HEK293 (cell line): ENCODE measurements at regions not wholly inside any gene's neighbourhood (a gene's known extent, or its start where the extent isn't known, plus 50 kb on each side); places are given as distances from the start of the nearest gene placed in this dataset.

Experiments
- CTCF ChIA-PET: fragments of 350-600 bp; formaldehyde crosslinking; extraction: SDS; loops from one replicate; lab custom pipeline; 2021; ENCODE audit warnings: antibody characterized with exemption; lab: Yijun Ruan, JAX
- POLR2A ChIA-PET: fragments of 300-600 bp; formaldehyde crosslinking; extraction: SDS; loops from one replicate; lab custom pipeline; 2020; ENCODE audit warnings: antibody characterized with exemption, inconsistent platforms; lab: Yijun Ruan, JAX
- H3K27ac ChIP-seq: fragments of 200-500 bp; sonication (Bioruptor generic); 2 replicates; pipeline ENCODE4 v1.5.1; 2014; ENCODE audit warnings: low read depth, low read length, control low read depth, inconsistent platforms; ENCODE audit errors: extremely low read depth
- H3K36me3 ChIP-seq, 2 experiments: fragments of 200-500 bp in 1 of 2; sonication (Bioruptor generic) in 1 of 2; 1 replicate in 1 of 2; 2 replicates in 1 of 2; pipeline ENCODE4 v1.5.1; 2014 to 2017; ENCODE audit warnings: inconsistent platforms in 2 of 2, low read length in 2 of 2; ENCODE audit not compliant: control insufficient read depth in 2 of 2, insufficient read depth in 1 of 2
- H3K4me1 ChIP-seq: fragments of 200-500 bp; sonication (Bioruptor generic); 2 replicates; pipeline ENCODE4 v1.5.1; 2014; ENCODE audit warnings: mild to moderate bottlenecking, low read length, inconsistent platforms; ENCODE audit not compliant: control insufficient read depth, insufficient read depth
- H3K4me3 ChIP-seq: 2 replicates; pipeline ENCODE4 v1.5.1; 2011; ENCODE audit warnings: low read depth, mild to moderate bottlenecking, control low read depth, low read length, moderate library complexity
- H3K9me3 ChIP-seq: fragments of 200-500 bp; sonication (Bioruptor generic); 2 replicates; pipeline ENCODE4 v1.5.1; 2014; ENCODE audit warnings: low read depth, low read length, inconsistent platforms; ENCODE audit not compliant: control insufficient read depth, insufficient read depth
- ELK4 ChIP-seq: IDR thresholded peaks from 2 replicates; pipeline ENCODE4 v1.6.1; 2011; ENCODE audit warnings: mild to moderate bottlenecking, low read depth, low read length, borderline replicate concordance
- HOXC10 ChIP-seq: sonication (generic); formaldehyde crosslinking; IDR thresholded peaks from 2 replicates; pipeline ENCODE4 v1.8.1; 2023; ENCODE audit warnings: mild to moderate bottlenecking, missing genetic modification reagents
- TRIM28 ChIP-seq: IDR thresholded peaks from 2 replicates; pipeline ENCODE4 v1.6.1; 2011; ENCODE audit warnings: low read length, control low read depth, borderline replicate concordance
- ZNF146 ChIP-seq: fragments of 450-650 bp; formaldehyde crosslinking; IDR thresholded peaks from 2 replicates; pipeline ENCODE4 v1.5.1; 2016; ENCODE audit warnings: missing biosample characterization, missing genetic modification characterization
- ZNF169 ChIP-seq: fragments of 450-650 bp; formaldehyde crosslinking; IDR thresholded peaks from 2 replicates; pipeline ENCODE4 v1.5.1; 2016; ENCODE audit warnings: missing biosample characterization, missing genetic modification characterization
- ZNF19 ChIP-seq: fragments of 450-650 bp; formaldehyde crosslinking; IDR thresholded peaks from 2 replicates; pipeline ENCODE4; 2016; ENCODE audit warnings: missing biosample characterization, missing genetic modification characterization, low read depth
- ZNF214 ChIP-seq: fragments of 450-650 bp; formaldehyde crosslinking; IDR thresholded peaks from 2 replicates; pipeline ENCODE4 v1.5.1; 2017; ENCODE audit warnings: missing biosample characterization, mild to moderate bottlenecking, missing genetic modification characterization, borderline replicate concordance
- ZNF221 ChIP-seq: fragments of 450-650 bp; formaldehyde crosslinking; IDR thresholded peaks from 2 replicates; pipeline ENCODE4 v1.5.1; 2017; ENCODE audit warnings: missing biosample characterization, missing genetic modification characterization, borderline replicate concordance
- ZNF266 ChIP-seq: fragments of 450-650 bp; formaldehyde crosslinking; IDR thresholded peaks from 2 replicates; pipeline ENCODE4 v1.5.1; 2016; ENCODE audit warnings: missing biosample characterization, missing genetic modification characterization, low read depth
- ZNF274 ChIP-seq, 2 experiments: fragments of 200-500 bp in 1 of 2; fragments of 450-650 bp in 1 of 2; sonication (Bioruptor generic) in 1 of 2; formaldehyde crosslinking in 1 of 2; IDR thresholded peaks; 2 replicates each; pipeline versions ENCODE4 v1.5.1 to v1.6.1; 2014 to 2016; ENCODE audit warnings: borderline replicate concordance in 1 of 2, inconsistent platforms in 1 of 2, low read length in 1 of 2, missing biosample characterization in 1 of 2, missing genetic modification characterization in 1 of 2
- ZNF324 ChIP-seq: fragments of 450-650 bp; formaldehyde crosslinking; IDR thresholded peaks from 2 replicates; pipeline ENCODE4 v1.5.1; 2016; ENCODE audit warnings: missing biosample characterization, missing genetic modification characterization
- ZNF501 ChIP-seq: fragments of 450-650 bp; formaldehyde crosslinking; IDR thresholded peaks from 2 replicates; pipeline ENCODE4 v1.5.1; 2016; ENCODE audit warnings: missing biosample characterization, missing genetic modification characterization
- ZNF510 ChIP-seq: fragments of 450-650 bp; formaldehyde crosslinking; IDR thresholded peaks from 2 replicates; pipeline ENCODE4 v1.5.1; 2018; ENCODE audit warnings: mild to moderate bottlenecking, missing genetic modification characterization, missing biosample characterization; ENCODE audit not compliant: insufficient replicate concordance
- ZNF560 ChIP-seq: fragments of 450-650 bp; formaldehyde crosslinking; IDR thresholded peaks from 2 replicates; pipeline ENCODE4 v1.5.1; 2017; ENCODE audit warnings: missing biosample characterization, missing genetic modification characterization, borderline replicate concordance
- ZNF658 ChIP-seq: fragments of 450-650 bp; formaldehyde crosslinking; IDR thresholded peaks from 2 replicates; pipeline ENCODE4; 2016; ENCODE audit warnings: missing biosample characterization, missing genetic modification characterization
- ZNF677 ChIP-seq: fragments of 450-650 bp; IDR thresholded peaks from 2 replicates; pipeline ENCODE4 v1.5.0; 2018; ENCODE audit warnings: missing biosample characterization, mild to moderate bottlenecking, missing genetic modification characterization, moderate library complexity
- ZNF792 ChIP-seq: fragments of 450-650 bp; formaldehyde crosslinking; IDR thresholded peaks from 2 replicates; pipeline ENCODE4 v1.5.1; 2016; ENCODE audit warnings: missing biosample characterization, missing genetic modification characterization
- ZNF843 ChIP-seq: fragments of 450-650 bp; formaldehyde crosslinking; IDR thresholded peaks from 2 replicates; pipeline ENCODE4 v1.5.1; 2016; ENCODE audit warnings: missing biosample characterization, missing genetic modification characterization
- ZSCAN30 ChIP-seq: fragments of 450-650 bp; IDR thresholded peaks from 2 replicates; pipeline ENCODE4 v1.5.1; 2018; ENCODE audit warnings: missing biosample characterization, mild to moderate bottlenecking, missing genetic modification characterization, moderate library complexity
- TF ChIP-seq, protein P1 (sequence below): fragments of 450-650 bp; formaldehyde crosslinking; IDR thresholded peaks from 2 replicates; pipeline ENCODE4 v1.5.0; 2017; ENCODE audit warnings: missing biosample characterization, missing genetic modification characterization, borderline replicate concordance
- TF ChIP-seq, protein P2 (sequence below): fragments of 450-650 bp; formaldehyde crosslinking; IDR thresholded peaks from 2 replicates; pipeline ENCODE4 v1.5.1; 2016; ENCODE audit warnings: missing biosample characterization, missing genetic modification characterization

- H3K27ac ChIP-seq: no peak overlapping the region
- ChIA-PET CTCF (no interaction called here), POLR2A (no interaction called here)
- TF ChIP-seq ZNF560 (tag by site-specific recombination): no peak
- no peak for TF ChIP-seq ZNF501 (tag by site-specific recombination)
- TF ChIP-seq HOXC10 (CRISPR knock-in tag): no peak
- no peak for TF ChIP-seq ZNF658
- TF ChIP-seq ZNF324 (tag by site-specific recombination): no peak
- TF ChIP-seq, protein P1, sequence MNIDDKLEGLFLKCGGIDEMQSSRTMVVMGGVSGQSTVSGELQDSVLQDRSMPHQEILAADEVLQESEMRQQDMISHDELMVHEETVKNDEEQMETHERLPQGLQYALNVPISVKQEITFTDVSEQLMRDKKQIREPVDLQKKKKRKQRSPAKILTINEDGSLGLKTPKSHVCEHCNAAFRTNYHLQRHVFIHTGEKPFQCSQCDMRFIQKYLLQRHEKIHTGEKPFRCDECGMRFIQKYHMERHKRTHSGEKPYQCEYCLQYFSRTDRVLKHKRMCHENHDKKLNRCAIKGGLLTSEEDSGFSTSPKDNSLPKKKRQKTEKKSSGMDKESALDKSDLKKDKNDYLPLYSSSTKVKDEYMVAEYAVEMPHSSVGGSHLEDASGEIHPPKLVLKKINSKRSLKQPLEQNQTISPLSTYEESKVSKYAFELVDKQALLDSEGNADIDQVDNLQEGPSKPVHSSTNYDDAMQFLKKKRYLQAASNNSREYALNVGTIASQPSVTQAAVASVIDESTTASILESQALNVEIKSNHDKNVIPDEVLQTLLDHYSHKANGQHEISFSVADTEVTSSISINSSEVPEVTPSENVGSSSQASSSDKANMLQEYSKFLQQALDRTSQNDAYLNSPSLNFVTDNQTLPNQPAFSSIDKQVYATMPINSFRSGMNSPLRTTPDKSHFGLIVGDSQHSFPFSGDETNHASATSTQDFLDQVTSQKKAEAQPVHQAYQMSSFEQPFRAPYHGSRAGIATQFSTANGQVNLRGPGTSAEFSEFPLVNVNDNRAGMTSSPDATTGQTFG (tag by site-specific recombination): no peak
- TF ChIP-seq ZNF792 (tag by site-specific recombination): no peak
- TF ChIP-seq TRIM28: no peak
- TF ChIP-seq ZNF221 (tag by site-specific recombination): no peak
- no peak for TF ChIP-seq ZNF19 (tag by site-specific recombination)
- TF ChIP-seq ZNF169 (tag by site-specific recombination): no peak
- TF ChIP-seq ZNF214 (tag by site-specific recombination): no peak
- TF ChIP-seq ZNF146: no peak
- TF ChIP-seq, protein P2, sequence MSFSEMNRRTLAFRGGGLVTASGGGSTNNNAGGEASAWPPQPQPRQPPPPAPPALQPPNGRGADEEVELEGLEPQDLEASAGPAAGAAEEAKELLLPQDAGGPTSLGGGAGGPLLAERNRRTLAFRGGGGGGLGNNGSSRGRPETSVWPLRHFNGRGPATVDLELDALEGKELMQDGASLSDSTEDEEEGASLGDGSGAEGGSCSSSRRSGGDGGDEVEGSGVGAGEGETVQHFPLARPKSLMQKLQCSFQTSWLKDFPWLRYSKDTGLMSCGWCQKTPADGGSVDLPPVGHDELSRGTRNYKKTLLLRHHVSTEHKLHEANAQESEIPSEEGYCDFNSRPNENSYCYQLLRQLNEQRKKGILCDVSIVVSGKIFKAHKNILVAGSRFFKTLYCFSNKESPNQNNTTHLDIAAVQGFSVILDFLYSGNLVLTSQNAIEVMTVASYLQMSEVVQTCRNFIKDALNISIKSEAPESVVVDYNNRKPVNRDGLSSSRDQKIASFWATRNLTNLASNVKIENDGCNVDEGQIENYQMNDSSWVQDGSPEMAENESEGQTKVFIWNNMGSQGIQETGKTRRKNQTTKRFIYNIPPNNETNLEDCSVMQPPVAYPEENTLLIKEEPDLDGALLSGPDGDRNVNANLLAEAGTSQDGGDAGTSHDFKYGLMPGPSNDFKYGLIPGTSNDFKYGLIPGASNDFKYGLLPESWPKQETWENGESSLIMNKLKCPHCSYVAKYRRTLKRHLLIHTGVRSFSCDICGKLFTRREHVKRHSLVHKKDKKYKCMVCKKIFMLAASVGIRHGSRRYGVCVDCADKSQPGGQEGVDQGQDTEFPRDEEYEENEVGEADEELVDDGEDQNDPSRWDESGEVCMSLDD (tag by site-specific recombination): no peak
- TF ChIP-seq ZNF843 (tag by site-specific recombination): no peak
- TF ChIP-seq ZNF677 (tag by site-specific recombination): no peak
- no peak for TF ChIP-seq ZSCAN30
- TF ChIP-seq ZNF266 (tag by site-specific recombination): no peak
- TF ChIP-seq ZNF510 (tag by site-specific recombination): no peak
- no peaks in the 10 kb centered on the region for H3K9me3 ChIP-seq
- H3K36me3 ChIP-seq: no peaks in the 10 kb centered on the region
- no peaks in the 10 kb centered on the region for H3K4me1 ChIP-seq
- H3K4me3 ChIP-seq: no peak overlapping the region
Observed at GRCh38 chr3:19717736-19718135, 216.3 kb downstream of the EFHB start.

DNA sequence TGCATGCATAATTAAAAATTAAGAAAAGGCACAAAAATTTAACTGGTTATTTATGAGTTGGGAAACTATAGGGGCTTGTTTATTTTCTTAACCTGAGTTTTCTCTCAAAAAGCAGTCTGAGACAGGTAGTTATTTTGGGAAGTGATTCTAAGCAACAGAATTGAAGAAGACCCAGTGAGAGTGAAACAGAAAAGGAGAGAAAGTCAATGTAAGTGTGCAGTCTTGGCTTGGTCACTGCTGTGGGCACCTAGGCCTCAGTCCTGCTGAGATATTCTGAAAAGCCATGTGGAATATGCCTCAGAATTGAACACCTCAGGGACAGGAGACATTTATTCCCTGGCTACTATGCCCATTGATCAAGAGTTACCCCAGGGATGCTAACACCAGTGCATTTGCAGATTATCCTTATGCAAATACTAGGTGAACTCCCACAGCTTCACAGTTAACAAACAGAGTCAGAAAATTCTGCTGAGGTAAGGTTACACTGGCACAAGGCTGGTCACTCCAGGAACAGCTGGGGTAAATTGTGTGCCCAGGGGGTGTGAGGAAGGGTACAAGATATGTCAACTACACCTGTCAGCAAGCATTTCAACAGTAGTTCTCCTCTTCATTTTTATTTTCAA, 222.7 kb downstream of the EFHB start:
- ChIA-PET POLR2A (no interaction called here), CTCF (interaction anchor here (0.6 kb wide), 1 partner anchor 139 kb away, joined by 3 read pairs; no protein-coding TSS in a partner anchor)
- Histone ChIP-seq H3K36me3 (no peaks in the 10 kb centered on the region), H3K27ac (no peak overlapping the region), H3K4me1 (no peaks in the 10 kb centered on the region), H3K9me3 (no peaks in the 10 kb centered on the region), H3K4me3 (no peak overlapping the region)
- TF ChIP-seq ZNF274 (IDR thresholded peaks at IDR 0.05; ENCODE audit: low read length) (no peak), ZNF274 (tag by site-specific recombination; IDR thresholded peaks at IDR 0.05; ENCODE audit: borderline replicate concordance) (no peak), ELK4 (no peak)
